H7 (cell line): ENCODE measurements at regions not wholly inside any gene's neighbourhood (a gene's known extent, or its start where the extent isn't known, plus 50 kb on each side); places are given as distances from the start of the nearest gene placed in this dataset.

Experiments used
- DNase-seq: peaks from one replicate; pipeline ENCODE4 v3.0.0; 2012
- H3K27me3 ChIP-seq: 2 replicates; pipeline ENCODE4 v1.6.0; 2011; ENCODE audit warnings: mild to moderate bottlenecking, low read length; ENCODE audit not compliant: control insufficient read depth, insufficient read depth
- H3K36me3 ChIP-seq: replicated peaks from 2 replicates; pipeline ENCODE4 v1.5.1; 2011; ENCODE audit warnings: low read length; ENCODE audit not compliant: control insufficient read depth, insufficient read depth
- H3K4me3 ChIP-seq: 2 replicates; pipeline ENCODE4 v1.5.1; 2011; ENCODE audit warnings: low read depth, mild to moderate bottlenecking, control low read depth, low read length, moderate library complexity; ENCODE audit not compliant: insufficient read depth

DNA sequence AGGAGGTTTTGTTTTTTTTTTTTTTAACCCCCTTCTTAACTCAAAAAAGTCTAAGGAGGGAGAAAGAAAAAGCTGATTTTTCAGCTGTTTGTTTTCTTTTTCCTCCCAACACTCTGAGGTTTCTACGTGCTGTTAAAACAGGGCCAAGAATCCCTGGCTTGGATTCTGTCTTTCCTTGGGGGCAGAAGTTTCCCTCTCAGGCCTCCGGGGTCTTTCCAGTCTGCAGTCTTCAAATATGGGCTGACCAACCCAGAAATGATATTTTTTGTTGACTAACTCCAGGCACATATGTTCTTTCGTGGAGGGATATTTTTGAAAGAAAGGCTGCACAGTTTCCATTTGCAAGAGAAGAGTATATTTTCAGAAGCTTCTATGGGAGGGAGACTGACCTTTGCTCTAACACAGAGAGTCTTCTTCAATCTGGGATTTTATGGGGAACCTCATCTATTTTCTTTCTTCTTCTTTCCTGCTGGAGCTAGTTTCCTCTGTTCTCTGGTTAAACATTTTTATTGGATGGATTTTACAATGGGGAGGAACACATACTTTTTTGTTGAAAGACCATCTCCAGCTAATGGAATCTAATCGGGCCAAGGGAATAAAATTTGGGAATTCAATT, 93.3 kb upstream of the SPRED2 start:
- no peak overlapping the region for H3K4me3 ChIP-seq
- no peaks in the 10 kb centered on the region for H3K27me3 ChIP-seq
- no peaks in the 10 kb centered on the region for H3K36me3 ChIP-seq
- no peak for DNase-seq

DNA sequence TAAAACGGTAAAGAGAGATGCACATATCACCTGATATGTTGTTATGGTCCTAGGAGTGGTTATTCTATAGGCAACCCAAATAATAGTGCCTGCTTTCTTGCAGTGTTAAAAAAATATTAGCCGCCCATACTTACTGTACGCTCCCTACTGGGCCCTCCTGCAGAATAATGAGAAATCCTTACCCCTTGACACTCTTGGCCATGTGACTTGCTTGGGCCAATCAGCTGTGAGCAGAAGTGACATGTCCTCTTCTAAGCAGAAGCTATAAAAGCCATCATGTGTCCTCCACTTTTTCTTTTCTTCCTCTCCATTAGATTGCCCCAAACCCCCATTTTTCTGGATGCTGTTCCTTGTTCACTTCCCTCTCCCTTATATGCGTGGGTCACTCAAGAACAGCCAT, 90.5 kb upstream of the SPRED2 start:
- no peak for DNase-seq
- H3K36me3 ChIP-seq = no peaks in the 10 kb centered on the region
- no peak overlapping the region for H3K4me3 ChIP-seq
- no peaks in the 10 kb centered on the region for H3K27me3 ChIP-seq

DNA sequence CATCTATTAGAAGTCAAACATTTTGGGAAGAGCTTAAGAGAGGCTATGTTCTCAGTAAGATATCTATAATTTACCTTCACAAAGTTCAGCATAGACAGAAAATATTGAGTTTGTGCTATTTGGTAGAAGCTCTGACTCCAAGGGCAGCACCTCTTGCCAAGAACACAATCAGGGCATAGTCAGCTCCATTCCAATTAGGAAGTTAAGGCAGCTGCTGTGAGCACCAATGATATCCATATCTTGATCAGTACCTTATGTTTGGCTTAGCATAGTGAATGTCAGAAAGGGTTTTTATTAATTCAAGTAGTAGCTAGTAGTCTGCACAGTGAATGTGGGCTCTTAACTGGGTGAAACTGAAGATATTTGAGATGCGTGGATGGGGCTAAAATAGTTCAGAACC, 86.4 kb upstream of the SPRED2 start:
- Histone ChIP-seq H3K4me3 (no peak overlapping the region), H3K36me3 (no peaks in the 10 kb centered on the region), H3K27me3 (no peaks in the 10 kb centered on the region)
- DNase-seq = no peak

DNA sequence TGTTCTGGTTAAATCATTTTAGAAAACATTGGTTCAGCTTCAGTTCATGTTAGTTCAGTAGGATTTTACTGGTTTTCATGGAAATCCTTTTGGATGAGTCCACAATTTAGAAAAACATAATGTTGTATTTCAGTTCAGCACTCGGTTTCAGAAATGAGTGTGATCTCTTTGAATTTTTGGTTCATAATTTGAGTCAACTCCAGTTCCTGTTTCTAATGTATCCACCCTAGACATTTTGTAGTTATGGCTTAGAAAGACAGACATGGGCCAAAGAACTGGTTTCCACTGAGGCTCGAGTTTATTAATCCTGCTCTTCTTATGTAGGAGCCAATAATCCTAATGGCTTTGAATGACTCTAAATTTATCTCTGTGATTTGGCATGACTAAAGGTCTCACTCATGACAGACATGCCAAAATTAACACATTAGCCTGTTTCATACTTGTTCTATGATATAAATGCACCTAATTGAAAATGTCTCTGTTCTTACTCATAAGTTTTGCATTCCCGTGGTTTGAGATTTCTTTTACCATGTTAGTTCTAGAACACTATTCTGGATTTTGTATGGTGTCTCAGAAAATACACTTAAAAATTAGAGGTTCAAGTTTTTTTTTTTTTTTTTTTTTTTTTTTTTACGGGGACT, 82.3 kb upstream of the SPRED2 start:
- no peak for DNase-seq

DNA sequence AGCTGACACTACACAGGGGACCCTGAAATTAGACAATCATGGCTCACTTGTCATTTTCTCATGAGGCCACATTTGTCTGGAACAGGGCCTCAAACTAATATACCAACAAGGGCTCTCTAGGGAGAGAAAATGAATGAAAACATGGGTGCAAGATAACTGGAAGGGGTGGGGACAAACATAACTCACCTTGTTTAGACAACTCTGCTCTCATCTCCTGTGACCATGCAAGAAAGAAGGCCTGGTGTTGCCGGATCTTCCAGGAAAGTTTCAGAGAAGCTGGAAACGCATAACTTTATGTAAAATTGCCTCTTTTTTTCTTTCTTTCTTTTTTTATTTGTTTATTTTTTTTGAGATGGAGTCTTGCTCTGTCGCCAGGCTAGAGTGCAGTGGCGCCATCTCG, 80.4 kb upstream of the SPRED2 start:
- Histone ChIP-seq H3K36me3 (no peaks in the 10 kb centered on the region), H3K4me3 (no peak overlapping the region), H3K27me3 (no peaks in the 10 kb centered on the region)
- DNase-seq = no peak

More for the DNA sequence above, 82.3 kb upstream of the SPRED2 start:
- no peak overlapping the region for H3K4me3 ChIP-seq
- H3K27me3 ChIP-seq = no peaks in the 10 kb centered on the region
- no peaks in the 10 kb centered on the region for H3K36me3 ChIP-seq

DNA sequence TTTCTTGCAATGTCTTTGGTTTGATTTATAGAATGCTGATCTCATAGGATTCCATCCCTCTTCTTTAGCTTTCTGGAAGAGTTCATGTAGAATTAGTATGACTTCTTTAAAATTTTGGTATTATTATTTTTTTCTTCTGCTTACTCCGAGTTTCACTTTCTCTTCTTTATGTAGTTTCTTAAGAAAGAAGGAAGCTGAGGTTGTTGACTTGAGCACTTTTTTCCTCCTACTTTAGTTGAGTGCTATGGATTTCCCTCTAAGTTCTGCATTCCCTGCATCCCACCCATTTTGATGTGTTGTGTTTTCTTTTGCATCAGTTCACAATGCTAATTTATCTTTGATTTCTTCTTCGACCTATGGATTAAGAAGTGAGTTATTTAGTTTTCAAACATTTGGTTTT, 78.9 kb upstream of the SPRED2 start:
- H3K27me3 ChIP-seq = no peaks in the 10 kb centered on the region
- no peaks in the 10 kb centered on the region for H3K36me3 ChIP-seq
- DNase-seq = no peak
- H3K4me3 ChIP-seq = no peak overlapping the region

DNA sequence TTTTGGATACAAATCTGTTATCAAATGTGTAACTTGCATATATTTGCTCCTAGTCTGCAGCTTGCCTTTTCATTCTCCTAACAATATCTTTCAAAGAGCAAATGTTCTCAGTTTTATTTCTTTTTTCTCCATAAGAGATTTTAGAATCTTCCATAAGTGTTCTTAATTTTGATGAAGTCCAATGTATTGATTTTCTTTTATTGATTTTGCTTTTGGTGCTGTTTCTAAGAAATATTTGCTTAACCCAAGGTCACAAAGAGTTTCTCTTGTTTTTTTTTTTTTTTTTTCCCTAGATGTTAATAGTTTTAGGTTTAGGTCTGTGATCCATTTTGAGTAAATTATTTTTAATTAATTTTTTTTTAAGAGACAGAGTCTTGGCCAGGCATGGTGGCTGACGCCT, 75.8 kb upstream of the SPRED2 start:
- Histone ChIP-seq H3K36me3 (no peaks in the 10 kb centered on the region), H3K4me3 (no peak overlapping the region), H3K27me3 (no peaks in the 10 kb centered on the region)
- DNase-seq = no peak

DNA sequence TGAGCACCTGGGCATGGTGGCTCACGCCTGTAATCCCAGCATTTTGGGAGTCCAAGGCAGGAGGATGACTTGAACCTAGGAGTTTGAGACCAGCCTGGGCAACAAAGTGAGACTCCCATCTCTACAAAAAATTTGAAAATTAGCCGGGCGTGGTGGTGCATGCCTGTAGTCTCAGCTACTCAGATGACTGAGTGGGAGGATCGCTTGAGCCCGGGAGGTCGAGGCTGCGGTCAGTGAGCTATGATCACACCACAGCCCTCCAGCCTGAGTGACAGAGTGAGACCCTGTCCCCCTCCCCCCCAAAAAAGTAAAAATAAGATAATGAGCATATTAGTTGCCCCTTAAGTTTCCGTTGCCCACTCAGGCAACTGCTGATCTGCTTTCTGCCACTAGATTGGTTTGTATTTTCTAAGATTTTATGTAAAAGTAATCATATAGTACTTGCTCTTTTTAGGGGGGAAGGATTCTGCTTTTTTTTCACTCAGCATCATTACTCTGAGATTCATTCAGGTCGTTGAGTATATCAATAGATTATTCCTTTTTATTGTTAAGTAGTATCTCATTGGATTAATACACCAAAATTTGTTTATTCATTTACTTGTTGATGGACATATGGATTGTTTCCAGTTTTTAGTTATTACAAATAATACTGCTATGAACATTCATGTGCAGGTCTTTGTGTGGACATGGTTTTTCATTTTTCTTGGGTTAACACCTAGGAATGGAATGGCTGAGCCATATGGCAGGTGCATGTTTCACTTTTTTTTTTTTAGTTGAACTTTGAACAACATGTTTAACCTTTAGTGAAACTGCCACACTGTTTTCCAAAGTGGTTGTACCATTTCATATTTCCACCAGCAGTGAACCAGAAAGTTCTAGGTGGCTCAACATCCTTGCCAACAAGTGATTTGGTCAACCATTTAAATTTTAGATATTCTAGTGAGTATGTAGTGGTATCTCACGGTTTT, 75.0 kb upstream of the SPRED2 start:
- Histone ChIP-seq H3K4me3 (no peak overlapping the region), H3K27me3 (no peaks in the 10 kb centered on the region), H3K36me3 (no peaks in the 10 kb centered on the region)
- DNase-seq = no peak

DNA sequence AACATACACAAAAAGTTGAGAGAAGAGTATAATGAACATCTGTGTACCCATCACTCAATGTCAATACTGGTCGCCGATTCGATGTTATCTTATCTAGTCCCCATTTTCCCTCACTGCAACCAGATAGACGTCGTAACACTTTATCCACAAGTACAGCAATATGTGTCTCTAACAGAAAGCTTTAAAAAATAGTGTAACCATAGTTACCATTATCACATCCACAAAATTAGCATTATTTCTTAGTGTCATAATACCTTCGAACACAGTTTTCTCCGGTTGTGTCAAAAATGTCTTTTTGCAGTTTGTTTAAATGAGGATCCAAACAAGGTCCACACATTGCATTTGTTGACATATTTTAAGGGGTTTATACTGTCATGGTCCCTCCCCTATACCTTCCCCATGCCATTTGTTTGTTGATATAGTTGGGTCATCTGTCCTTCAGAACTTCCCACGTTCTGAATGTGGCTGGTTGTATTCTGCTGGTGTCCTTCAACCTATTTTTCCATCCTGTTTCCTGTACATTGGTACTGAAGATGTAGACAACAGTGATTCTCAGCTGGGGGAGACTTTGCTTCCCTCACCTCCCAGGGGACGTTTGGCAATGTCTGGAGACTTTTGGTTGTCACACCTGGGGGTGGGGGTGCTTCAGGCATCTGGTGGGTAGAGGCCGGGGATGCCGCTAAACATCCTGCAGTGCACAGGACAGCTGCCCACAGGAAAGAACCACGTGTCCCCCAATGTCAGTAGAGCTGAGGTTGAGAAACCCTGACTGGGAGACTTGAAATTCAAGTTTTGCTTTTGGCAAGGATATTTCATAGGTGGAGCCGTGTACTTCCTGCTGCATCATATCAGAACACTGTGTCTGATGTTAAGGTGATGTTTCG, 72.7 kb upstream of the SPRED2 start:
- H3K4me3 ChIP-seq = no peak overlapping the region
- H3K36me3 ChIP-seq = no peaks in the 10 kb centered on the region
- H3K27me3 ChIP-seq = no peaks in the 10 kb centered on the region
- DNase-seq = no peak

DNA sequence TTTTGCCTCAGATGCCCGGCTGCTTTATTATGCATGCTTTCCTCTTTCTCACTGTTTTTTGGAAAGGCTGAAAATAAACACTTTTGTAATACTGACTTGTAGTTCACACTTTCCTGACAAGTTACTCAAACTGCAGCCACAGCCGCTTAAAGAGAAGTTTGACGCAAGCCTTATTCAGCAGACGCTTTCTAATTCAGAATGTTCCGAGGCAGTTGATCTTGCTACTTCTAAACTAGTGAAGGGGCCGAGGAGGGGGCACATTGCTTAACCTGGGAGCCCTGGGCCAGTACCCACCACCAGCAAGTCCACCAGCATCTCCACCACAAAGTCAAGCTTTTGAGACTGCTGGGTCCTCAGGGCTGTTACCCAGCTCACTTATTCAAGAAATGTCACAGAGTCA, 71.8 kb upstream of the SPRED2 start:
- Histone ChIP-seq H3K4me3 (no peak overlapping the region), H3K36me3 (no peaks in the 10 kb centered on the region), H3K27me3 (no peaks in the 10 kb centered on the region)
- no peak for DNase-seq

DNA sequence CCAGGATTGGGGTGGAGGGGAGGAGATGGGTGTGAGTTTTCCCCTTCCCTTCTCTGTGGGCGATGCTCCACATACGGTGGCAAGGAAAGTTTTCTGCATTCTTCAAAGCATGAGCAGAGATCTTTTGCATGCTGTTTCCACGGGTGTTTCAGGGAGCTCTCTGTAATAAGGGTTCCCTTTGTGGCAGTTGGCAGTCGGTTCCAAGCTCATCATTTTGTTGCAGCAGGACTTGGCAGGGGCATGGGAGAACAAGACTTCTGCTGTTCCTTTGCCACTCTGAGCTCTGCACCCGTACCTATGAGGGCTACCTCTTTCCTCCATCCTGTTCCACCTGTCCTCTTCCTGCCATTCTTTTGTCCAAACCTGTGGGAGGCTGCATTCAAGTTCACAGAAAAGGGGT, 71.3 kb upstream of the SPRED2 start:
- no peak for DNase-seq

DNA sequence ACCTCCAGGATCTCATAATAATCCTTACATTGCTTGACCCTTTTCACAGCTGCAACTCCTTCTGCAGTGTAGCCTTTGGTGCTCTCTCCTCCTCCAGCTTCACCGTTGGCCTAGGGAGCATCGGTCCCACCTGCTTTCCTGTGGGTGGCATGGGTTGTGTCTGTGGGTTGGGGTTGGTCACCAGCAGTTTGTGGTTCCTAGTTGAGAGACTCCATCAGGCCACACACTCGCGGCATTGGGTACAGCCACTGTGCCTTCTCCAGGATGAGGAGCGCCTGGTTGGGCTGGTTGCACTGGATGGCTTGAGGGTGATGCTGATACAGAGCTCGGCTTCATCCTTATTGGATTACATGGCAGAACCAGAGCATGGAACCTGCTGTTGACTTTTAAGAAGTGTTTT, 69.4 kb upstream of the SPRED2 start:
- H3K27me3 ChIP-seq = no peaks in the 10 kb centered on the region
- no peak overlapping the region for H3K4me3 ChIP-seq
- DNase-seq = no peak
- no peaks in the 10 kb centered on the region for H3K36me3 ChIP-seq

More for the DNA sequence above, 71.3 kb upstream of the SPRED2 start:
- Histone ChIP-seq H3K27me3 (no peaks in the 10 kb centered on the region), H3K4me3 (no peak overlapping the region), H3K36me3 (no peaks in the 10 kb centered on the region)

DNA sequence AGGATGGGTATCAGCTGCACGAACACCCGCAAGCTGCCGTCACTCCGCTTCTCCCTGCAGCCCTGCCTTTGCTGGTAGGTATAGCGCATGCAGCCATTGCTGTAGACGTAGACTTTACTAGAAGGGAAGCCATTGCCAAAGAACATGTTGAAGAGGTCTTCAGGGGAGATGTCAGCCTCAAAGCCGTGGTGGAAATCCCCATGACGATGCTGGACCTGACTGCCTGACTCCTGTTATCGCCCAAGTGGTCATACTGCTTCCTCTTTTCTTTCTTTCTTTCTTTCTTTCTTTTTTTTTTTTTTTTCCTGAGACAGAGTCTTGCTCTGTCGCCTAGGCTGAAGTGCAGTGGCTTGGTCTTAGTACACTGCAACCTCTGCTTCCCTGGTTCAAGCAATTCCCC, 68.7 kb upstream of the SPRED2 start:
- Histone ChIP-seq H3K27me3 (no peaks in the 10 kb centered on the region), H3K4me3 (no peak overlapping the region), H3K36me3 (no peaks in the 10 kb centered on the region)
- DNase-seq = no peak

DNA sequence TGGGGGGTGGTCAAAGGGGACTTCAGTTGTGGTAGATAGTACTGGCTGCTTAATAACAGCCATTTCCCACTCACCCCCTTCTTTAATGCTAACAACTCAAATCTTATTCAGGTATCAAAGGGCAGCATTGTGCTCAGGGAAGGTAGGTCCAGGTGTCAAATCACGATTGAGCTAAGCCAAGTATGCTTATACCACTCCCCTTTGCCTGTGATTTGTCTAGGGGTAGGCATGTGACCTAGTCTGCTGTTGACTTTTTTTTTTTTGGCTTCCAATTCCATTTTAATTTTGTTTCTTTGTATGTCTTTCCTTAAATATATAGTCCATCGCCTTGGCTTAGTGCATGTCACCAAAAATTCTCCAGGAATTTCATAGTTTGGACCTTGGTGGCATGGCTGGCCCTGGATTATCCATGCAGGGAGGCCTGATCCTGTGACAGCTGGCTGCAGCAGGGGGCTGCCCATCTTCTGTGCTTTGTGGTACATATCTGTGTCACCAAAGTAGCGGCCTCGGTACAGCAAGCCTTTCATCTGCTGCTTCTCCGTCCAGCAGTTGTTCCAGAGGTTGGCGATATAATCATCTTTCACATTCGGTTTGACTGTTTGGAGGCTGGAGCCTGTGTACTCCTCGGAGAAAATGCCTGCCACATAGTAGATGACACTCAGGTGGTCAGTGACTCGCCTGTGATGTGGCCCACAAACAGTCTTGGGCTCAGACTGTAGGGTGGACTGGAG, 68.1 kb upstream of the SPRED2 start:
- no peak for DNase-seq
- no peak overlapping the region for H3K4me3 ChIP-seq
- no peaks in the 10 kb centered on the region for H3K27me3 ChIP-seq
- H3K36me3 ChIP-seq = no peaks in the 10 kb centered on the region
